ENCODE measurements at regions not wholly inside any gene's neighbourhood (a gene's known extent, or its start where the extent isn't known, plus 50 kb on each side); places are given as distances from the start of the nearest gene placed in this dataset.
"Not testable (repeated sequence)": the region's sequence is repeated elsewhere in the genome, so short reads cannot be mapped to it uniquely, and the experiment has no call there.

DNA sequence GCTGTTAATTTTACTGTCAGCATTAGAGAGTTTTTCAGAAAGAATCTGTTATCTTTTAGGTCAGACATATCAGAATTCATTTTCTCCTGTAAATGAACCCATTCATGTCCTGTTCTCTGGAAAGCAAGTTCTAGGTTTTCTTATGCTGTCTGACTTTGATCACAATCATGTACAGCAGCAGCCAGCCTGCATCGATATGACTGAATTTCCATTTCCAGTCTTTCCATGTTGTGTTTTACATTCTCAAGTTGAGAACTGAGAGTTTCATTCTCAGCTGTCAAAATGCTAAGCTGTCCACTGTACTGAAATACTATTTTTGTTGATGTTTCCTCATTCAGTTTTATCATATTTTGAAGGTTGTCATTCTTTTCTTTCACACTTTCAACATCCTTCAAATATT lies 103.3 kb upstream of the VOPP1 start:
- H3K4me1 ChIP-seq (replicated peaks in 1 of 2); intact Hi-C loops (cut with DNase I); H3K27ac ChIP-seq; H3K9me3 ChIP-seq (replicated peaks in 1 of 3); H3K36me3 ChIP-seq (replicated peaks in 1 of 2); DNase-seq; H3K4me3 ChIP-seq; H3K27me3 ChIP-seq: not testable (repeated sequence)
- WGBS, 4 donors: 80 to 96% (median 91%) methylated on average over 1 of the region's 1 CpG

DNA sequence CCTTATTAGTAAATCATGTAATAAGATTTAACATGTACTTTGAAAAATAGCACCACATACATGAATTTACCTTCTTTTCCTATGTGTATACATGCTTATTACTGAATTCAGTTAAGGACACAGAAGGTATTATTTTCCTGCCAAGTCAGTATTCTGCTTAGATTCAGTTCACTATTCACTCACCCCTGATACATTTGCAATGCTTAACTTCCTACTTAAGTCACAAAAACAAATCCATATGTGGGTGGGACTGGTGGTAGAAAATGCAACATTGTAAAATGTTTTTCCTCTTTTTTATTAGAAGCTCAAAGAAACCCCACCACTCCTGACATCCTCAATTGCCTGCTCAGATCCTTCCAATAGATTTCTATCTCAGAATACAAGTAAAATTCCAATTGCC lies 101.2 kb upstream of the VOPP1 start:
- H3K27ac ChIP-seq; intact Hi-C loops (cut with DNase I); H3K36me3 ChIP-seq (replicated peaks in 1 of 2); DNase-seq; H3K4me3 ChIP-seq; H3K4me1 ChIP-seq (replicated peaks in 1 of 2); H3K9me3 ChIP-seq (replicated peaks in 1 of 3); H3K27me3 ChIP-seq: not testable (repeated sequence)

- DNase-seq; H3K4me1 ChIP-seq (replicated peaks in 1 of 2); H3K36me3 ChIP-seq (replicated peaks in 1 of 2); H3K9me3 ChIP-seq (replicated peaks in 1 of 3); H3K27me3 ChIP-seq; H3K27ac ChIP-seq; H3K4me3 ChIP-seq; intact Hi-C loops (cut with DNase I): not testable (repeated sequence)
- WGBS, 4 donors: 88 to 100% methylated on average over 1 of the region's 1 CpG; no CpG with 5 or more reads in 2 of the 4 donors
Observed at GRCh38 chr7:55672084-55672483, 99.8 kb upstream of the VOPP1 start.

- Histone ChIP-seq H3K4me3 (no peak overlapping the region), H3K27me3 (no peaks in the 10 kb centered on the region), H3K27ac (no peak overlapping the region), H3K4me1 (replicated peaks in 1 of 2) (no peaks in the 10 kb centered on the region), H3K9me3 (replicated peaks in 1 of 3) (no peaks in the 10 kb centered on the region), H3K36me3 (replicated peaks in 1 of 2) (no peaks in the 10 kb centered on the region)
- DNase-seq: no peak
- intact Hi-C loops (cut with DNase I): no loop called here
- TF ChIP-seq, protein P1, sequence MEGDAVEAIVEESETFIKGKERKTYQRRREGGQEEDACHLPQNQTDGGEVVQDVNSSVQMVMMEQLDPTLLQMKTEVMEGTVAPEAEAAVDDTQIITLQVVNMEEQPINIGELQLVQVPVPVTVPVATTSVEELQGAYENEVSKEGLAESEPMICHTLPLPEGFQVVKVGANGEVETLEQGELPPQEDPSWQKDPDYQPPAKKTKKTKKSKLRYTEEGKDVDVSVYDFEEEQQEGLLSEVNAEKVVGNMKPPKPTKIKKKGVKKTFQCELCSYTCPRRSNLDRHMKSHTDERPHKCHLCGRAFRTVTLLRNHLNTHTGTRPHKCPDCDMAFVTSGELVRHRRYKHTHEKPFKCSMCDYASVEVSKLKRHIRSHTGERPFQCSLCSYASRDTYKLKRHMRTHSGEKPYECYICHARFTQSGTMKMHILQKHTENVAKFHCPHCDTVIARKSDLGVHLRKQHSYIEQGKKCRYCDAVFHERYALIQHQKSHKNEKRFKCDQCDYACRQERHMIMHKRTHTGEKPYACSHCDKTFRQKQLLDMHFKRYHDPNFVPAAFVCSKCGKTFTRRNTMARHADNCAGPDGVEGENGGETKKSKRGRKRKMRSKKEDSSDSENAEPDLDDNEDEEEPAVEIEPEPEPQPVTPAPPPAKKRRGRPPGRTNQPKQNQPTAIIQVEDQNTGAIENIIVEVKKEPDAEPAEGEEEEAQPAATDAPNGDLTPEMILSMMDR (IDR thresholded peaks at IDR 0.05): no peak
- TF ChIP-seq POLR2A (IDR thresholded peaks at IDR 0.05): no peak
- 72 to 86% (median 84%) methylated on average over 4 of the region's 4 CpGs for WGBS, 4 donors
Observed at GRCh38 chr7:55657654-55658053, 85.4 kb upstream of the VOPP1 start.

DNA sequence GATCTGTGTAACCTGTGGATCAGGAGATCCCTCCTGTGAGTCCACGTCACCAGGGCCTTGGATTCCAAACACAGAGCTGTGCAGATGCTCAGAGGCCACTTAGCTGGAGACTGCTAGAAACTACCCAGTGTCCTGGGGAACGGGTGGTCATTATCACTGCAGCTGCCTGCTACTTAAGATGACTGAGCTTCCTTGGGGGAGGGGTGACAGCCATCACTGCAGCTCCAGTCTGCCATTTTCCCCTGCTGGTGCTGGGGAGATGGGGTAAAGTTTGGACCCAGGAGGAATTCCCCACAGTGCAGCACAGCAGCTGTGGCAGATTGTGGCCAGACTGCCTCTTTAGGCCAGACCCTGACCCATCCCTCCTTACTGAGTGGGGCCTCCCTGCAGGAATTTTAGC lies 78.8 kb upstream of the VOPP1 start:
- Histone ChIP-seq H3K27me3 (no peaks in the 10 kb centered on the region), H3K27ac (no peak overlapping the region), H3K4me1 (replicated peaks in 1 of 2) (no peaks in the 10 kb centered on the region), H3K36me3 (replicated peaks in 1 of 2) (no peaks in the 10 kb centered on the region), H3K9me3 (replicated peaks in 1 of 3) (no peaks in the 10 kb centered on the region), H3K4me3 (no peak overlapping the region)
- 76 to 86% (median 82%) methylated on average over 2 of the region's 2 CpGs; no CpG with 5 or more reads in 1 of the 4 donors for WGBS, 4 donors
- DNase-seq: no peak
- intact Hi-C loops (cut with DNase I): no loop called here
- TF ChIP-seq, protein P1 (IDR thresholded peaks at IDR 0.05): no peak

GRCh38 chr7:55649238-55649637 lies 76.9 kb upstream of the VOPP1 start:
- H3K27me3 ChIP-seq: no peaks in the 10 kb centered on the region
- H3K27ac ChIP-seq: no peak overlapping the region
- no peaks in the 10 kb centered on the region for H3K36me3 ChIP-seq (replicated peaks in 1 of 2)
- TF ChIP-seq POLR2A (IDR thresholded peaks at IDR 0.05): no peak
- DNase-seq: no peak
- intact Hi-C loops (cut with DNase I): loop anchor here in 1 of 2 donors (10.0 kb wide), 1 partner anchor 426 kb away; no protein-coding TSS in a partner anchor
- no peaks in the 10 kb centered on the region for H3K9me3 ChIP-seq (replicated peaks in 1 of 3)
- no peak overlapping the region for H3K4me3 ChIP-seq
- WGBS, 4 donors: 94 to 96% (median 95%) methylated on average over 4 of the region's 4 CpGs
- H3K4me1 ChIP-seq (replicated peaks in 1 of 2): no peaks in the 10 kb centered on the region
